NT2/D1 (cell line): ENCODE measurements at regions not wholly inside any gene's neighbourhood (a gene's known extent, or its start where the extent isn't known, plus 50 kb on each side); places are given as distances from the start of the nearest gene placed in this dataset.

Source experiments
- YY1 ChIP-seq: IDR thresholded peaks from 2 replicates; pipeline ENCODE4 v1.6.1; 2011; ENCODE audit not compliant: insufficient read length, insufficient read depth
- ZNF274 ChIP-seq: IDR thresholded peaks from 2 replicates; pipeline ENCODE4 v1.6.1; 2011; ENCODE audit warnings: mild to moderate bottlenecking, low read depth, low read length

GRCh38 chr18:73985855-73986625, 161.6 kb downstream of the FBXO15 start:
- TF ChIP-seq ZNF274: no peak
- no peak for TF ChIP-seq YY1
